Thyroid gland (tissue), 4 donors: ENCODE measurements at regions not wholly inside any gene's neighbourhood (a gene's known extent, or its start where the extent isn't known, plus 50 kb on each side); places are given as distances from the start of the nearest gene placed in this dataset.

Experiments used
- POLR2A ChIP-seq, 2 donors: fragments of 450-650 bp; IDR thresholded peaks; one replicate each; pipeline ENCODE4 v1.6.1; 2017; ENCODE audit warnings: antibody characterized with exemption in 2 of 2, mild to moderate bottlenecking in 2 of 2, moderate library complexity in 1 of 2
- TF ChIP-seq, protein P1 (sequence below), 6 experiments: fragments of 200-600 bp in 3 of 6; fragments of 450-650 bp in 3 of 6; sonication (generic) in 3 of 6; IDR thresholded peaks; one replicate each; pipeline ENCODE4 v1.5.1; 2016 to 2019; ENCODE audit warnings: antibody characterized with exemption in 6 of 6, mild to moderate bottlenecking in 2 of 6, inconsistent platforms in 1 of 6, moderate library complexity in 1 of 6

DNA sequence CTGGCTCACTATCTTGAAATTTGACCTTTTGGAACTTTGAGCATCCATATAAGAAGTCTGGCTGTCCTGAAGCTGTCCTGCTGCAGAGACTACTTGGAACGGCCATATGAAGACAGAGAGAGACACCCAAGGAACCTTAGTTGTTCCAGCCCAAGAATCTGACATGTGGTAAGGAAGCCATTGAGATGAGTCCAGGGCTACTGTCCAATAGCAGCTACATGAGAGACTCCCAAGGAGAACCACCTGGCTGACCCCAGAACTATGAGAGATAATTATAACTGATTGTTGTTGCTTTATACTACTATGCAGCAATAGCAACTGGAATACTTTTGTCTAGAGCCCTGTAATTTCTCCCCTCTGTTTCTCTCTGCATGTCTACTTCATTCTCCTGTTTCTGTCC lies 234.3 kb upstream of the TANK start:
- TF ChIP-seq, protein P1, sequence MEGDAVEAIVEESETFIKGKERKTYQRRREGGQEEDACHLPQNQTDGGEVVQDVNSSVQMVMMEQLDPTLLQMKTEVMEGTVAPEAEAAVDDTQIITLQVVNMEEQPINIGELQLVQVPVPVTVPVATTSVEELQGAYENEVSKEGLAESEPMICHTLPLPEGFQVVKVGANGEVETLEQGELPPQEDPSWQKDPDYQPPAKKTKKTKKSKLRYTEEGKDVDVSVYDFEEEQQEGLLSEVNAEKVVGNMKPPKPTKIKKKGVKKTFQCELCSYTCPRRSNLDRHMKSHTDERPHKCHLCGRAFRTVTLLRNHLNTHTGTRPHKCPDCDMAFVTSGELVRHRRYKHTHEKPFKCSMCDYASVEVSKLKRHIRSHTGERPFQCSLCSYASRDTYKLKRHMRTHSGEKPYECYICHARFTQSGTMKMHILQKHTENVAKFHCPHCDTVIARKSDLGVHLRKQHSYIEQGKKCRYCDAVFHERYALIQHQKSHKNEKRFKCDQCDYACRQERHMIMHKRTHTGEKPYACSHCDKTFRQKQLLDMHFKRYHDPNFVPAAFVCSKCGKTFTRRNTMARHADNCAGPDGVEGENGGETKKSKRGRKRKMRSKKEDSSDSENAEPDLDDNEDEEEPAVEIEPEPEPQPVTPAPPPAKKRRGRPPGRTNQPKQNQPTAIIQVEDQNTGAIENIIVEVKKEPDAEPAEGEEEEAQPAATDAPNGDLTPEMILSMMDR (IDR thresholded peaks at IDR 0.05) = no peak
- no peak for TF ChIP-seq POLR2A (IDR thresholded peaks at IDR 0.05)
